Limb (tissue), 2 donors: ENCODE measurements at regions not wholly inside any gene's neighbourhood (a gene's known extent, or its start where the extent isn't known, plus 50 kb on each side); places are given as distances from the start of the nearest gene placed in this dataset.
"Not testable (repeated sequence)": the region's sequence is repeated elsewhere in the genome, so short reads cannot be mapped to it uniquely, and the experiment has no call there.

Experiments used
- DNase-seq, 2 donors: peaks; one replicate each; pipeline ENCODE4 v3.0.0-alpha.2; 2016; ENCODE audit errors: extremely low spot score in 2 of 2

GRCh38 chr10:15430969-15431771 is 60.1 kb upstream of the FAM171A1 start:
- no peak for DNase-seq

GRCh38 chr10:15428681-15429080 is 57.6 kb upstream of the FAM171A1 start:
- no peak for DNase-seq

- DNase-seq: peak in 1 of 2 donors; percentile 79
Observed at GRCh38 chr10:15427843-15428414, 56.8 kb upstream of the FAM171A1 start.

GRCh38 chr10:15426558-15426957 is 55.5 kb upstream of the FAM171A1 start:
- DNase-seq: no peak

GRCh38 chr10:15426115-15426514 is 55.0 kb upstream of the FAM171A1 start:
- DNase-seq: no peak

- not testable (repeated sequence) for DNase-seq
Observed at GRCh38 chr10:15421875-15422274, 50.8 kb upstream of the FAM171A1 start.
